ENCODE measurements at regions not wholly inside any gene's neighbourhood (a gene's known extent, or its start where the extent isn't known, plus 50 kb on each side); places are given as distances from the start of the nearest gene placed in this dataset.

DNA sequence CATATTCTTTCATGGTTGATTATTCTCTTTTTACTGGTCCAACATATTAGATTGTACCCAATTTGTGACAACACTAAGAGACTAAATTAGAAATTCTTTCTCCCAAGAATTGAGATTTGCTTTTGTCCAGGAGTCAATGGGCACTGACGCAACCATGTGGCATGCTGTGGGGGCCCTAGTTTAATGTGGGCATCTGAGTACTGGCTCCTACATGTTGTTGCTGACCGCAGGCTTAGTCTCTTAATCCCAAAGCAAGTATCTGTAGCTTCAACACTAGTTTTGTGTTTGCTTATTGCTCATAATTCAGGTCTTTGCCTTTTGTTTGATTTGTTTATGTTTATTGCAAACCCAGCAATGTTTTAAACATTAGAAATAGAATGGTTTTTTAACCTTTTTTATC, 263.4 kb upstream of the NDST4 start:
- TF ChIP-seq, protein P1, sequence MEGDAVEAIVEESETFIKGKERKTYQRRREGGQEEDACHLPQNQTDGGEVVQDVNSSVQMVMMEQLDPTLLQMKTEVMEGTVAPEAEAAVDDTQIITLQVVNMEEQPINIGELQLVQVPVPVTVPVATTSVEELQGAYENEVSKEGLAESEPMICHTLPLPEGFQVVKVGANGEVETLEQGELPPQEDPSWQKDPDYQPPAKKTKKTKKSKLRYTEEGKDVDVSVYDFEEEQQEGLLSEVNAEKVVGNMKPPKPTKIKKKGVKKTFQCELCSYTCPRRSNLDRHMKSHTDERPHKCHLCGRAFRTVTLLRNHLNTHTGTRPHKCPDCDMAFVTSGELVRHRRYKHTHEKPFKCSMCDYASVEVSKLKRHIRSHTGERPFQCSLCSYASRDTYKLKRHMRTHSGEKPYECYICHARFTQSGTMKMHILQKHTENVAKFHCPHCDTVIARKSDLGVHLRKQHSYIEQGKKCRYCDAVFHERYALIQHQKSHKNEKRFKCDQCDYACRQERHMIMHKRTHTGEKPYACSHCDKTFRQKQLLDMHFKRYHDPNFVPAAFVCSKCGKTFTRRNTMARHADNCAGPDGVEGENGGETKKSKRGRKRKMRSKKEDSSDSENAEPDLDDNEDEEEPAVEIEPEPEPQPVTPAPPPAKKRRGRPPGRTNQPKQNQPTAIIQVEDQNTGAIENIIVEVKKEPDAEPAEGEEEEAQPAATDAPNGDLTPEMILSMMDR (conservative IDR thresholded peaks at IDR 0.05; ENCODE audit: low read depth, low read length): no peak
- no peak for TF ChIP-seq EZH2 (IDR thresholded peaks at IDR 0.05; ENCODE audit: low read length, unreplicated experiment)

Measured in PC-3 (cell line).